Adrenal gland (tissue), 5 donors: ENCODE measurements at regions not wholly inside any gene's neighbourhood (a gene's known extent, or its start where the extent isn't known, plus 50 kb on each side); places are given as distances from the start of the nearest gene placed in this dataset.

Source experiments
- CTCF ChIP-seq, 6 experiments: fragments of 450-650 bp in 4 of 6; fragments of 200-600 bp in 2 of 6; sonication (generic) in 1 of 6; IDR thresholded peaks; 1 replicate in 5 of 6; 2 replicates in 1 of 6; pipeline versions ENCODE4 v1.5.1 to v1.8.0; 2016 to 2021; ENCODE audit warnings: antibody characterized with exemption in 6 of 6, mild to moderate bottlenecking in 2 of 6, moderate library complexity in 1 of 6
- POLR2A ChIP-seq, 2 donors: fragments of 450-650 bp; IDR thresholded peaks; one replicate each; pipeline ENCODE4 v1.6.1; 2017; ENCODE audit warnings: antibody characterized with exemption in 2 of 2, mild to moderate bottlenecking in 2 of 2, moderate library complexity in 1 of 2
- donor health status: DM: no; HTN: no; CAD: no.

GRCh38 chr10:28942012-28942411 lies 264.7 kb downstream of the BAMBI start:
- TF ChIP-seq CTCF (IDR thresholded peaks at IDR 0.05) (no peak), POLR2A (IDR thresholded peaks at IDR 0.05) (no peak)
